Aorta (tissue), 5 donors: ENCODE measurements at regions not wholly inside any gene's neighbourhood (a gene's known extent, or its start where the extent isn't known, plus 50 kb on each side); places are given as distances from the start of the nearest gene placed in this dataset.

Source experiments
- ATAC-seq: fragments of 200-7000 bp; cut with Tn5 transposase; one replicate; pipeline ENCODE4 v1.9.1; 2022; ENCODE audit warnings: moderate library complexity; ENCODE audit not compliant: low FRiP score
- DNase-seq, 2 donors: peaks; one replicate each; pipeline ENCODE4 v3.0.0-alpha.2; 2020
- H3K27ac ChIP-seq, 2 donors: one replicate each; pipeline ENCODE4 v1.5.1; 2013; ENCODE audit warnings: low read length in 2 of 2, mild to moderate bottlenecking in 2 of 2, moderate library complexity in 2 of 2, control low read depth in 1 of 2, inconsistent platforms in 1 of 2, low read depth in 1 of 2
- H3K27me3 ChIP-seq, 2 donors: one replicate each; pipeline ENCODE4 v1.6.1; 2013; ENCODE audit warnings: control low read depth in 1 of 2, low read length in 1 of 2, mild to moderate bottlenecking in 1 of 2, moderate library complexity in 1 of 2; ENCODE audit not compliant: insufficient read depth in 2 of 2, control insufficient read depth in 1 of 2
- H3K36me3 ChIP-seq, 2 donors: one replicate each; pipeline ENCODE4 v1.6.1; 2013; ENCODE audit warnings: control low read depth in 1 of 2, low read length in 1 of 2, mild to moderate bottlenecking in 1 of 2; ENCODE audit not compliant: insufficient read depth in 2 of 2, control insufficient read depth in 1 of 2
- H3K4me1 ChIP-seq, 2 donors: one replicate each; pipeline ENCODE4 v1.6.1; 2013; ENCODE audit warnings: low read length in 2 of 2, control low read depth in 1 of 2, mild to moderate bottlenecking in 1 of 2, moderate library complexity in 1 of 2; ENCODE audit not compliant: insufficient read depth in 2 of 2, control insufficient read depth in 1 of 2
- H3K4me3 ChIP-seq, 2 donors: one replicate each; pipeline ENCODE4 v1.5.1; 2013; ENCODE audit warnings: low read length in 2 of 2, control low read depth in 1 of 2, mild to moderate bottlenecking in 1 of 2
- H3K9me3 ChIP-seq: one replicate; pipeline ENCODE4 v1.6.1; 2013; ENCODE audit warnings: mild to moderate bottlenecking, low read length; ENCODE audit not compliant: control insufficient read depth
- WGBS, 2 donors: extraction: QIAGEN DNeasy Blood & Tissue Kit; methylation state at CpG; one replicate each; pipeline ENCODE4 v1.1.7; 2013; 5-methylcytosine and 5-hydroxymethylcytosine counted together
- intact Hi-C, 2 donors: fragments of 100-400 bp; cut with DNase I; formaldehyde crosslinking; loops; one replicate each; pipeline versions ENCODE4 v1.14.2 to v1.15.0; 2022
- donor health status: healthy with polysubstance abuse.
- donor health status: Bipolar disorder and iron deficiency.
- donor health status: DM: no; HTN: no; CAD: no.
- donor health status: DM: no; HTN: no; CAD: no.
- donor health status: DM: yes; HTN: yes; CAD: no.

- no peaks in the 10 kb centered on the region for H3K4me1 ChIP-seq
- no peak overlapping the region for H3K27ac ChIP-seq
- no peaks in the 10 kb centered on the region for H3K27me3 ChIP-seq
- ATAC-seq (no peak), DNase-seq (no peak)
- no peak overlapping the region for H3K4me3 ChIP-seq
- H3K9me3 ChIP-seq: no peaks in the 10 kb centered on the region
- intact Hi-C loops: no loop called here
- H3K36me3 ChIP-seq: no peaks in the 10 kb centered on the region
These were observed 1261.6 kb upstream of the NXPH2 start for GRCh38 chr2:140041811-140042210.

- H3K9me3 ChIP-seq: no peaks in the 10 kb centered on the region
- no peak overlapping the region for H3K4me3 ChIP-seq
- ATAC-seq (no peak), DNase-seq (no peak)
- intact Hi-C loops: no loop called here
- no peaks in the 10 kb centered on the region for H3K27me3 ChIP-seq
- no peaks in the 10 kb centered on the region for H3K36me3 ChIP-seq
- H3K27ac ChIP-seq: no peak overlapping the region
- 67 to 73% methylated on average over 1 of the region's 1 CpG for WGBS, 2 donors
- H3K4me1 ChIP-seq: no peaks in the 10 kb centered on the region
These were observed 1261.0 kb upstream of the NXPH2 start for GRCh38 chr2:140041239-140041638.

GRCh38 chr2:140033638-140034037, 1253.4 kb upstream of the NXPH2 start:
- intact Hi-C loops: no loop called here
- WGBS, 2 donors: 84 to 86% methylated on average over 2 of the region's 2 CpGs

GRCh38 chr2:140027966-140028365, 1247.8 kb upstream of the NXPH2 start:
- H3K27me3 ChIP-seq: no peaks in the 10 kb centered on the region
- no peak for ATAC-seq
- no peak overlapping the region for H3K27ac ChIP-seq
- DNase-seq: no peak
- no peaks in the 10 kb centered on the region for H3K36me3 ChIP-seq
- H3K4me3 ChIP-seq: no peak overlapping the region
- no peaks in the 10 kb centered on the region for H3K9me3 ChIP-seq
- H3K4me1 ChIP-seq: no peaks in the 10 kb centered on the region
- intact Hi-C loops: no loop called here
- WGBS, 2 donors: 97 to 100% methylated on average over 1 of the region's 1 CpG

More at GRCh38 chr2:140033638-140034037, 1253.4 kb upstream of the NXPH2 start:
- no peaks in the 10 kb centered on the region for H3K9me3 ChIP-seq
- no peak overlapping the region for H3K27ac ChIP-seq
- H3K36me3 ChIP-seq: no peaks in the 10 kb centered on the region
- DNase-seq (no peak), ATAC-seq (no peak)
- no peak overlapping the region for H3K4me3 ChIP-seq
- H3K4me1 ChIP-seq: no peaks in the 10 kb centered on the region
- no peaks in the 10 kb centered on the region for H3K27me3 ChIP-seq

- H3K4me3 ChIP-seq: no peak overlapping the region
- no peaks in the 10 kb centered on the region for H3K9me3 ChIP-seq
- H3K36me3 ChIP-seq: no peaks in the 10 kb centered on the region
- no peak overlapping the region for H3K27ac ChIP-seq
- intact Hi-C loops: no loop called here
- no peak for ATAC-seq
- no peaks in the 10 kb centered on the region for H3K27me3 ChIP-seq
- H3K4me1 ChIP-seq: no peaks in the 10 kb centered on the region
- 93 to 95% methylated on average over 7 of the region's 7 CpGs for WGBS, 2 donors
- no peak for DNase-seq
These were observed 1247.1 kb upstream of the NXPH2 start for GRCh38 chr2:140027320-140027719.

- Histone ChIP-seq H3K36me3 (no peaks in the 10 kb centered on the region), H3K27ac (no peak overlapping the region), H3K4me1 (no peaks in the 10 kb centered on the region), H3K4me3 (no peak overlapping the region), H3K27me3 (no peaks in the 10 kb centered on the region), H3K9me3 (no peaks in the 10 kb centered on the region)
- 44 to 47% methylated on average over 2 of the region's 2 CpGs for WGBS, 2 donors
- intact Hi-C loops: no loop called here
- ATAC-seq (no peak), DNase-seq (no peak)
These were observed 1243.1 kb upstream of the NXPH2 start for GRCh38 chr2:140023291-140023690.

GRCh38 chr2:140018541-140018940, 1238.4 kb upstream of the NXPH2 start:
- H3K27ac ChIP-seq: no peak overlapping the region
- H3K27me3 ChIP-seq: no peaks in the 10 kb centered on the region
- no peak overlapping the region for H3K4me3 ChIP-seq
- H3K36me3 ChIP-seq: no peaks in the 10 kb centered on the region
- DNase-seq (no peak), ATAC-seq (no peak)
- intact Hi-C loops: no loop called here
- 35 to 50% methylated on average over 2 of the region's 2 CpGs for WGBS, 2 donors
- H3K4me1 ChIP-seq: no peaks in the 10 kb centered on the region
- no peaks in the 10 kb centered on the region for H3K9me3 ChIP-seq

- DNase-seq: no peak
- H3K4me1 ChIP-seq: no peaks in the 10 kb centered on the region
- no peaks in the 10 kb centered on the region for H3K27me3 ChIP-seq
- 39 to 49% methylated on average over 1 of the region's 1 CpG for WGBS, 2 donors
- no peaks in the 10 kb centered on the region for H3K36me3 ChIP-seq
- H3K9me3 ChIP-seq: no peaks in the 10 kb centered on the region
- ATAC-seq: no peak
- intact Hi-C loops: no loop called here
- H3K27ac ChIP-seq: no peak overlapping the region
- H3K4me3 ChIP-seq: no peak overlapping the region
These were observed 1234.0 kb upstream of the NXPH2 start for GRCh38 chr2:140014204-140014546.

GRCh38 chr2:140013545-140014203, 1233.5 kb upstream of the NXPH2 start:
- no peaks in the 10 kb centered on the region for H3K4me1 ChIP-seq
- no peaks in the 10 kb centered on the region for H3K36me3 ChIP-seq
- ATAC-seq (no peak), DNase-seq (no peak)
- no peak overlapping the region for H3K27ac ChIP-seq
- intact Hi-C loops: no loop called here
- no peaks in the 10 kb centered on the region for H3K27me3 ChIP-seq
- WGBS, 2 donors: 49 to 58% methylated on average over 3 of the region's 3 CpGs
- no peaks in the 10 kb centered on the region for H3K9me3 ChIP-seq
- no peak overlapping the region for H3K4me3 ChIP-seq
